Kidney glomerular epithelial cell (primary cell): ENCODE measurements at regions not wholly inside any gene's neighbourhood (a gene's known extent, or its start where the extent isn't known, plus 50 kb on each side); places are given as distances from the start of the nearest gene placed in this dataset.

Source experiments
- DNase-seq: peaks from one replicate; lab custom pipeline; 2025; lab: John Stamatoyannopoulos, UW

- no peak for DNase-seq
Observed at GRCh38 chr7:133191787-133192186, 61.1 kb upstream of the EXOC4 start.

- no peak for DNase-seq
Observed at GRCh38 chr7:133195868-133196267, 57.0 kb upstream of the EXOC4 start.

GRCh38 chr7:133196856-133197612 lies 55.8 kb upstream of the EXOC4 start:
- no peak for DNase-seq

GRCh38 chr7:133197972-133198544 lies 54.8 kb upstream of the EXOC4 start:
- DNase-seq: no peak

- no peak for DNase-seq
Observed at GRCh38 chr7:133199831-133200230, 53.0 kb upstream of the EXOC4 start.

GRCh38 chr7:133201470-133201869 lies 51.4 kb upstream of the EXOC4 start:
- DNase-seq: no peak

GRCh38 chr7:133202942-133203341 lies 49.9 kb upstream of the EXOC4 start:
- DNase-seq: no peak
